ENCODE measurements at regions not wholly inside any gene's neighbourhood (a gene's known extent, or its start where the extent isn't known, plus 50 kb on each side); places are given as distances from the start of the nearest gene placed in this dataset.

- TF ChIP-seq CTCF (conservative IDR thresholded peaks at IDR 0.05; ENCODE audit: low read length) = no peak
- no peak for TF ChIP-seq EZH2phosphoT487 (IDR thresholded peaks at IDR 0.05; ENCODE audit: borderline replicate concordance, low read depth, low read length)
Measured at GRCh38 chr12:127752802-127753201, 514.2 kb upstream of the TMEM132C start.
